ENCODE measurements at regions not wholly inside any gene's neighbourhood (a gene's known extent, or its start where the extent isn't known, plus 50 kb on each side); places are given as distances from the start of the nearest gene placed in this dataset.

DNA sequence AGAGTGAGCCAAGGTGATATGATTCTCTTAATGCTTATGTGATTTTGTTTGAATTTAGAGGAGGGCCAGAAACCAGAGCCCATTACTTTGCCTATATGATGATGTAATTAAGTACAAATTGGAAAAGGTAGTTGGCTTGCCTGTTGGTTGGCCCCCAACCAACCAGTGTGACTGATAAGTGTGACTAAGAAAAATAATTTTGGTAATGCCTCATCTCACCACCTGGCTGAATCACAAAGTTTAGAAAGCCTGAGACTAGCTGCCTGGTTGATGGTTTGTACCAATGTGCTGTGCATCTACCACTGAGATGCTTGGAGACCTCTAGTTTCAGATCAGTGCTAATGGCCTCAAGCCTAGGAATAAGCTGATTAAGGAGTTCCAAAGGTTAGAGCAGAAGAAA is 338.7 kb downstream of the CDH2 start:
- DNase-seq (ENCODE audit: low read depth in 4 of 4, low spot score in 3 of 4): no peak

DNA sequence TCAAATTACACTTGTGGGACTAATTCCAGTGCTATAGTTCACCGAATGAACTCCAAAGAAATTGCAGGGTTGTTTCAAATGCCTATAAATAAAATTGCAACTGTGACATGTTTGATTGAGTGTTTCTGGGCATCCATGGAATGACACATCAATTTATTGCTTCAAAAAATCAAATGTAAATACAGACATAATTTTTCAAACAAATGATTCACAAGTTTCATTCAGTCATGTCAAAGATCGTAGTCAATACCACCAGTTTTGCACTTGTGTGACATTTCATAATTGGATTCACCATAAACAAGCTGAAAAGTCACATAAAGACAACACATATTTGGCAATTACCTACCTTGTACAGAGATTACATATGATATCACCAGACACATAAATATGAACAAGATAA is 350.8 kb downstream of the CDH2 start:
- DNase-seq (ENCODE audit: low read depth in 4 of 4, low spot score in 3 of 4): no peak

DNA sequence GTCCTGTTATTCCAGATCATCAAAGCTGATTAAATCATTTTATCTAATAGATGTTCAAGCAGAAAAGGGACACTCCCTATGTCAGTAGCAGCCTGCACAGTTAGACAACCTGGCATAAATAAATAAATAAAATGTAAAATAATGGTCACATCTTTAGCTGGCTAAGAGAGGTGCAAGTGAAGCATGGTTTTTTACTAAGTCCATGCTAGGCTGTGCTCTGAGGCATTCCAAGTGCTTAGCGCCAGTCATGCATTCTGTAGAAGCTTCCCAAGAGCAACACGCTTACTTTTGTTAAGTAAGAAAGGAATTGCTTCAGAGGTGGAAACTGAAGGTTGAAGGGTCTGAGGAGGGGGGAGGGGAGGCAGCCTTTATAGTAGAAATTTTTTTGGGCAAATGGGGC is 351.2 kb downstream of the CDH2 start:
- DNase-seq (ENCODE audit: low read depth in 4 of 4, low spot score in 3 of 4): no peak

DNA sequence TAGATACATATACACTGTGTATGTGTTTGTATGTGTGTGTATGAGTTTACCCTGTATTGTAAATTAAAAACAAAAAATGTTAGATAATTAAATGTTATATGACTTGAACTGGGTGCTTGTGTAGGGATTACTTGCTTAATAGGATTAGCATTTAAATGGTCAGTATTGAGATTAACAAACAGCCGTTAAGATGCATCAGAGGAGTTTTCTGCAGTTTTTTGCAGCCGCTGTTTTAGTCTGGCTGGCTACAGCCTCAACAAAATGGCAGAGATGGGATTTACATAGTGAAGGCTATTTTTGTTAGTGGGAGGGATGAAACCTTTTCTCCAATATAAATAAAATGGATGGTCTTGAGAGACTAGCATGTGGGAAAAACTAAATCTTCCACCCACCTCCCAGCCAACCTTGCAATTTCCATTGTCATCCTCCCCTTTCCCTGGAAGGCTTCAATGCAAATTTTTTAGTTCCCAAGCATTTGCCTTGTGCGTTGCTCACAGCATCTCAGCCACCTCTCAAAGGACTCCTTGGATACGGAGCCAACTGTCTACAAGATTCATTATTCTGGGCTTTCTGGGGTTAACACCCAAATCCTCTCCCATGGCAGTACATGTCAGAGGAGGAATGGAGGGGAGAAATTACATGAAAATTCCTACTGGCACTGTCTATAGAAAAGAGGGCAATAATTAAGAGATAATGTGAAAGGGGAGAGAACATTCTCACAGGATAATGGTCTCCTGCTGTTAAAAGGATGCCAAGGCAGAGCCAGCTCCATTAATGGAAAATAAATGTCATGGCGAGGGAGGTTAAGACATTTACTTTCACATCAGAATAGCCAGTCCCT is 351.9 kb downstream of the CDH2 start:
- DNase-seq (ENCODE audit: low read depth in 4 of 4, low spot score in 3 of 4): no peak

DNA sequence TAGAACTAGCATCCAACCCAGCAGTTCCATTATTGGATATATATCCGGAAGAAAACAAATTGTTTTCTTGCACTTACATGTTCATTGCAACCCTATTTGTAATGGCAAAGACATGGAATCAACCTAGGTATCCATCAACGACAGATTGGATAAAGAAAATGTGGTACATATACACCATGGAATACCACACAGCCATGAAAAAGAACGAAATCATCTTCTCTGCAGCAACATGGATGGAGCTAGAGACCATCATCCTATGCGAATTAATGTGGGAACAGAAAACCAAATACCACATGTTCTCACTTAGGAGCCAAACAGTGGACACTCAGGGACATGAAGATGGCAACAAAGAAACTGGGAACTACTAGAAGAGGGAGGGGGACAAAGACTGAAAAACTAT is 352.7 kb downstream of the CDH2 start:
- DNase-seq (ENCODE audit: low read depth in 4 of 4, low spot score in 3 of 4): no peak

DNA sequence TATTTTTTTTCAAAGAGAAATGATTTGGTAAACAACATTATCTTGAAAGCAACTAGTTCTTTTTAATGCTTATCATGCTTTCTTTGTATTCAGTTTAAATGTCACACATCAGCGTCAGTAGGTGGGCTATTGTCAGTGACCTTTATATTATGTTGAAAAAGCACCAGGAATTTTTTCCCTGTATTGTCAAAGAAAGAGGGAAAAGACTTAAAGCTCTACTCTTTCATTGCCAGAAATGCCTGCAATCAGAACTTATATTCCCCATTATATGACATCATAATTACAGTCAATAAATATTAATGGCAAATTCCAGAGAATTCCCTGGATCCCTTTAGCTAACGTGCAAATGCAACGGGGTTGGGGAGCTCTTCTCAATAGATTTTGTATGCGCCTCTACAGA is 353.9 kb downstream of the CDH2 start:
- no peak for DNase-seq (ENCODE audit: low read depth in 4 of 4, low spot score in 3 of 4)

DNA sequence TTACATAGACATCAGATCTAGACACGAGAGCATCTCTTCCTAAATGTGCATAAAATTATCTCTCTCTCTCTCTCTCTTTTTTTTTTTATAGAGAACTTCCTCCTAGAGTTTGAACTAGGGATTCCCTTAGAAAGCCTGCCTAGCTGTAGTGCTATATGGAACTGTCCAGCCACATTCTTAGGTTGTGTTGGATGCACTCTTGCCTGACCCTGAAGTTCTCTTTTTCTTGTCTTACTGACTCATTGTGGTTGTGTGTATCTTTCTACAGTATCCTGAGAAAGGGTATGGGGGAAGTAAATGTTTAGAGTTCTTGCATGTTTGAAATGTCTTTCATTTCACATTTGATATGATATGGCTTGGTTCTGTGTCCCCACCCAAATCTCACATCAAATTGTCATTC is 368.2 kb downstream of the CDH2 start:
- DNase-seq (ENCODE audit: low read depth in 4 of 4, low spot score in 3 of 4): no peak

DNA sequence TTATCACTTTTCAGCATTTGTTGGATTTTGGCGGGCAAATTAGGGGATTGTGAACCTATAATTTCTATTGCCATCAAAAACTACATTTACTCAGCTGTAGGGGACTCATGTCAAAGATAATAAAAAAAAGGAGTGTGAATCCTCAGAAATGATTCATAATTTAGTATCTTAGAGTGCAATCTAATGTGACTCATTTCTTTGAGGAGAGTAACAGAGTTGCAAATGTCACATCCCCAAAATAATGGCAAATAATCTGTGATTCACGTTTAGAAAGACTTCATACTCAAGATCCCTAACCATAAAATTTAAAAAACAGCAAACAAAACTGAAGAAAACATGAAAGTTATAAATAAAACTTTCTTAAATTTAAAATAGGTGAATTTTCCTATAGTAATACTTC is 373.0 kb downstream of the CDH2 start:
- no peak for DNase-seq (ENCODE audit: low read depth in 4 of 4, low spot score in 3 of 4)

DNA sequence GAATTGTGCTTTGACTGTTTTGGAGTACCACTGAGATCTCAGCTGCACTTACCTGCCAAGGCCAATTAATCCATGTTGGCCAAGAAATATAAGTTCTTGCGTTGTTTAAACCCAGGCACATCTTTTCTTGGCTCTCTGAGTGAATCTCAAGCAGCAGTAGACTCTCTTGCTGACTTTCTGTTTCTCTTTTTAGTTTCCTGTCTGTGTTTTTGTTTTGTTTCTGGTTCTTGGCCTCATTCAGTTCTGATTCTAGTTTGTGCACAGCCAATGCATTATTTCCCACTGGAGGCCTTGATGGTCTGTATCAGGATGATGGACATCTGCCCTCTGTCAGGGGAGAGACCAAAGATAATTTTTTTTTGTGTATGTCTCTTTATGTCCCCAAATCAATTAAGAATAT is 379.4 kb downstream of the CDH2 start:
- no peak for DNase-seq (ENCODE audit: low read depth in 4 of 4, low spot score in 3 of 4)

DNA sequence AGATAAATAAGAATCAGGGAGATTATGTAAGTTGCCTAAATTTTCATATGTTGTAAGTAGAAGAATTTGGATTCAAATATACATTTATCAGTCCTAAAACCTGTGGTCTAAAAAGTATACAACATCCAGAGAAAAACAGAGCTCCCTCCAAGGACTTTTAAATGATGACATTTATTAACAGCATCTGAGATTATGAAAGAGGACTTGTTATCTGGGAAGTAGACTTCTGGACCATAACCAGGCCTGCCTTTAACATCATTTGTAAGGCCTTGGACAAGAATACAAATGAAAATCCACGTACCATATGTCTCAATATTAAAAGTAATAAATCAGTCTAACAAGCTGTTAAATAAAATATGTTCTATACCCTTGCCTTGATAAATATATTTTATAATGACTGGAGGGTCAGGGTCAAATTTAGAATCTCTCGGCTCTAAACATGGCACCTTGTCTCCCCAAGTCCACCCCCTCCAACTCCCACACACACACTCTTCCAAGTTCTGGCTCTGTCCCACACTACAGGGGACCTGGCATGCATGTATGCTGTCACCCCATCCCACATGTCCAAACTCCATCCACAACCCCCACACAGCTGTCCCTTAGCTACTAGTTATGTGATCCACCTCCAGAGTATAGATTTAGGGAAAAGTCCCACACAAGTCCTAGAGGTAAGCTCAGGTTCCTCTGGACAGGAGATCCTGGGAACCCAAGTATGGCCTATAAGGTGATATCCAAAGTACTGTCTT is 382.6 kb downstream of the CDH2 start:
- DNase-seq (ENCODE audit: low read depth in 4 of 4, low spot score in 3 of 4): no peak

DNA sequence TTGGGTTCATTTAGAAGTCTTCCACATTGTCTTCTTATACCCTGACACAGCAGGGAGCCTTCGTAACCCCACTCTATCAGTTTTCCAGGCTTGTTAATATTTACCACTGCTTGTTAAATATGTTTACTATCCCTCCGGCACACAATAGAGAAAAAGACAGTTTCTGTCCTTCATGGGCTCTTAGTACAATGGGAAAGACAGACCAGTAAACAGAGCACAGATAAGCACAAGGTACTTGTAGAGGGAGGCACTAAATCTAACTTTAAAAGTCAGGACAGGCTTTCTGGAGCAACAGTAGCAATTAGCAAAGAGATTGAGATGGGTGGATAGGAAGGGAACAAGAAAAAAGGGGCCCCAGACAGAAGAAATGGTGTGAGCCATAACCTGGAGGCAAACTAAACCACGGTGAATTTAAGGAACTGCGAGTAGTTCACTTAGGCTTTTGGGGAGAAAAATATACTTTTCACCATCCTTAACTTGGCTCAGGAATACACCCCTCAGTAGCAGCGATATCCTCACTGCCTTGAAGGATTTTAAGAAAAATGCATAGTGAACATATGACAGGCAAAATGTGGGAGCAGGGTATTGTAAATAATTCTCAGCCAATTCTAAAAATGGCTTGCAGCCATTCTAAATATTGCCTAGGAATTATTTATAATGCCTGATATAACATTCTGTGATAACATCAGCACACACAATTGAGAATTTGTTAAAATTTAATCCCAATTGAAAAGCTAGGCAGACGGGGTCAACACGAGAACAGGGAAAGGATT is 383.7 kb downstream of the CDH2 start:
- DNase-seq (ENCODE audit: low read depth in 4 of 4, low spot score in 3 of 4): no peak

DNA sequence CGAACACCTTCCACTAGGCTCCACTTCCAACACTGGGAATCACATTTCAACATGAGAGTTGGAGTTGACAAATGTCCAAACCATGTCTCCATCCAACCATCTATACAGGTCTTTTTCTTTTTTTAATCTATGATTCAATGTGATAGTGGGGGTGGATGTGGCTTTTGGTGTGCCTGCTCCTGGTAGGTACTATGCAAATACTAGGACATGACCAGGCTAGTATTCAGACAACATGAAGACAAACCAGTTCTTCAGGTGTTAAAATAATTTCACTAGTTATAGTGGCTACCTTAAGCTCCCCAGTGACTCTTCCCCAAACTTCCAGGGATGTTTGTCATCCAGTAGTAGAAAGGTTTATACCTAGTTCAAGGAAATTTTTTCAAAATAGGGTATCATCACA is 387.5 kb downstream of the CDH2 start:
- no peak for DNase-seq (ENCODE audit: low read depth in 4 of 4, low spot score in 3 of 4)

DNA sequence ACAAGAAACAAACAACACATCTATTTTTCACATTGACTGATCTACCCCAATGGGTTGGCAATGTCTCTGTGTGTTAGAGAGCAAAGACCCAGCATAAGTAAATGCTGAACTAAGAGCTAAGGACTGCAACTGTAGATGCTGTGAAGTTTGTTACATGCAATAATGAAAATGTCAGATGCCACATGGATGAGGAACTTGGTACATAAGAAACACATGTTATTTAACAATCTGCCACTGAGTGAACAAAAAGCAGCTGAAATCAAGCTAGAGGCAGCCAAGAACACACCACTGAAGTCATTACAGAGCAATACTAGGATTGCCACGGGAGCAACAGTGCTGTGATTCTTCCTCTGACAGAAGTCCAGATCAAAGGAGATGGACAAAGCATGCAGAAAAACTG is 389.4 kb downstream of the CDH2 start:
- no peak for DNase-seq (ENCODE audit: low read depth in 4 of 4, low spot score in 3 of 4)

DNA sequence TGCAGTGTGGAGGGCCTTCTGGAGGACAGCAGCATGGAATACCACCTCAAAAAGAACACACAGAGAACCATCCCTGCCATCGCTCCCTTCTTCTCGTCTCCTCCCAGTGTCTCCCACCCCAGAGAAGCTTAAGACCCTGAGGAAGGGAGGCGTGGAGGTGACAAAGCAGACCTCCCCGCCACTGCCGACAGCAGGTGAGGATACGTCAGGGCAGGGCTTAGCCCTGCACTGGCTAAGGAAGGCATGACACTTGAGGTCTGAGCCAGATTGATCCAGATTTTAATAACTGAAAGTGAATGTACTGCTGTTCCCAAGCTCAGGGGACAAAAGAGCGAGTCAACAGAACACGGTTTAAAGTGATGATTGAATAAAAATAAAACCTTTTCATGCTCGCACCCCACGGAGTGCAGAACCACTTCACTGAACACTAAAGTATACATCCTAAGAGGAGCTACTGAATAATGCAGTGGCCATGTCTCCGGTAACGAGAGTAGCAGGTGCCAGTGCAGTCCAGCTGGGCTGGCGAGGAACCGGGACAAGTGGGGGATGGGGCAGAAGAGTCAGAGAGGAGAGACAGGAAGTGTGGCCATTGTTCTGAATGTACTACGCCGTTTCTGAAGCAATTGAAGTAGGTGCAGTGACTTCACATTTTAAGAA is 391.0 kb downstream of the CDH2 start:
- no peak for DNase-seq (ENCODE audit: low read depth in 4 of 4, low spot score in 3 of 4)

DNA sequence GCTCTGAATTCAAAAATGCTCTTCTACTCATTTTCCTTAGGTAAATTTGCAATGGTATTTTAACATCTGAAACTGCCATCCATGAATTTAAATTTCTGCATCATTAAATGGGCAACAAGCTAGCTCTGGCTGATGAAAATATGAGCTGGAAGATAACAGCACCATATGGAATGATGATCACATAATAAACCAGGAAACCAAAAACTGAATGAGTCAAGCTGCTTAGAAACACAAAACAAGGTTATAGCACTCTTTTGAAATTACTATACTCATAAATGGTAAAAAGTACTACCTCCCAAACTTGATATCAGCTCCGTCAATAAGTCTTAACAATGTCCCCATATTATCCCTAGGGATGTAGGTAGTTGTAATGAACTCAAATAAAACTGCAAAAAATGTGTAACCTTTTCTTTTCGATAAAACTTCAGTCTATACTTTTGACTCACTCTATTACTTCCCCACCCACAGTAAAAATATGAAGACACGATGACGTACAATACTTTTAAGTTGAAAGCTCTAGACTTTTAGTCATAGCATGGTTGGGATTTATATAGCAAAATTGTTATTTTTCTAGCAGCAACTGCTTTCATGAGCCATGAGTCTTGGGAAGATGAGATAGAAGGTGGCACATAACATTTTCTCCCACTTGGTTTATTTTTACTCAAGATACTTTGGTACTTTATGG is 396.7 kb downstream of the CDH2 start:
- DNase-seq (ENCODE audit: low read depth in 4 of 4, low spot score in 3 of 4): no peak

DNA sequence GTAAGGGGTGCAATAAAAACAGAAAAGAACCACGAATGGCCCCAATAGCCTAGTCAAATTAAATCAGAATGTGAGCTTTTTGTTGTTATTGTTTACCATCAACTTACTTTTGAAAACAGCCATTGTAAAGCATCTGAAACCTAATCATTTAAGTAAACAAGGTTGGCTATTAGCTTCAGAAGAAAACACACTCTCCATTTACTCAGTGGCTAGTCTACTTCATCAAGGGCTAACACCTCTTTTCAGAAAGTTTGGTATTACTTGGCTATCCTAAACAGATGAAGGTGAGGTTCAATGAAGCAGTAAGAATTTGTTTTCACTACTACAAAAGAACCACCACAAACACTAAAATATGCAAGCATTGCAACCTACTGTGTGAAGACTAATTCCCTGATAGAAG is 398.0 kb downstream of the CDH2 start:
- DNase-seq (ENCODE audit: low read depth in 4 of 4, low spot score in 3 of 4): no peak

DNA sequence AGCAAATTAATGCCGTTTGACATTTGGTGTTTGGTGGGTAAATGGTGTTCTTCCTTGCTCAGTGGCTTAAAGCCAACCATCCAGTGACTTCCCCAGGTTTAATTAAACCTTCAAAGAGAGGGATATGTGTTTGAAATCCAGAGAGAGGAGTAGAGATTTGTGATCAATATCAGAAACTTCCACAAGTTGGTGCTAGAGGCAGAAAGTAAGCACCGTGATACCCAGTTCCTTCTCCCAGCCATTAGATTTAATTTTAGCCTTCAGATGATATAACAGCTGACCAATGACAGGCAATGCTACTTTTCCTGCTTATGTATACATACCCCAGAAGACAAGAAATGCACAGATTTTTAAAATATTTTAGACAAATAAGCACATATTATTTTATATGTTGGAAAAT is 398.5 kb downstream of the CDH2 start:
- DNase-seq (ENCODE audit: low read depth in 4 of 4, low spot score in 3 of 4): no peak

DNA sequence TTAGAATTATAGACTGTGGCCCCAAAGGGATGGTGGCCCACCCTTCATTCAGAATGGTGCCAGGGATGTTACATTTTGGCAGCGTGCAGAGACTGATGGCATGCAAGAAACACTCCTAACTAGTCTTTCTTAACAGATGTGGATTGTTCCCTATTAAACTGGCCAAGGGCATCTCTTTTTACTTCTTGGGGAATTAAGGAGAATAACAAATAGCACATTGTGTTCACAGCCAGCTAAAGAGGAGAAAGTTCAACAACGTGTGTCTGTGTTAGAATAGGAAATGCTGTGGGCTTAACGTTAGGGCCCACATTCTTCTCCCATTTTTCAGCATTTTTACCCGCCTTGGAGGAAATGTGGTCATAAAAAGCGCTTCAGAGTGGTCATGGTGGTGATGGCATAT is 404.8 kb downstream of the CDH2 start:
- DNase-seq (ENCODE audit: low read depth in 4 of 4, low spot score in 3 of 4): no peak

DNA sequence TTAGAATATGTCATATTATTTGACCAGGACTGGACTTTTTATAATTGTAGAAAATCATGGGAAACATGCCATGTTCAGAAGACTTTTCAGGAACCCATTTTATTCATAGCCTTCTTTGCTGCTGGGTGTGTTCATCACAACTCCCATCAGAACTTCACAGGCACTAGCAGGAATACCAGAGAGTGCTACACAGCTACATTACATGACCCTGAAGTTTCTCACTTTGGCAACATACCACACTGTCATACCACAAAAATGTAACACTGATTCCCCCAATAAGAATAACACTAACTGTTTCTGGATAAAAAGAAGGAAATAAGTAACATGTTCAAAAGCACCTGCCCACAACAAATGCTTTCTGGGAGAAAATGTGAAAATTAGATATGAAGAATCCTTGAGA is 405.4 kb downstream of the CDH2 start:
- no peak for DNase-seq (ENCODE audit: low read depth in 4 of 4, low spot score in 3 of 4)

DNA sequence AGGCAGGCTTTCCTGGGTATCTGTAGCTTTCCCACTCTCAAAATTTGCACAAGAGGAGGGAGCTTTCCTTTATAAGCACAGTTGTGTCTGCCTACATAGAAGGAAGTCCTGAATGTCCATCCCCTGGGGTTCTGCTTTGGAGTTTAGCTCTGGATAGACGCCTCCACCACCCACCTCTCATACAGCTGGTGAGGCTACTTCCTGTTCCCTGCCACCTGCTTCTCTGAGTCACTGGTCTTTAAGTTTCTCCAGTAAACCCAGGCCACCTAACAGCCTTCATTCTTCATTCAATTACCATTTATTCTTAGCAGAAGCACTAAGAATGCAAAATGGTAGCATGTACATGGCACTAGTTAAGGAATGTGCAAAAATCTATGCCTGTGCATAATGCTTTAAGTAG is 407.8 kb downstream of the CDH2 start:
- DNase-seq (ENCODE audit: low read depth in 4 of 4, low spot score in 3 of 4): no peak

DNA sequence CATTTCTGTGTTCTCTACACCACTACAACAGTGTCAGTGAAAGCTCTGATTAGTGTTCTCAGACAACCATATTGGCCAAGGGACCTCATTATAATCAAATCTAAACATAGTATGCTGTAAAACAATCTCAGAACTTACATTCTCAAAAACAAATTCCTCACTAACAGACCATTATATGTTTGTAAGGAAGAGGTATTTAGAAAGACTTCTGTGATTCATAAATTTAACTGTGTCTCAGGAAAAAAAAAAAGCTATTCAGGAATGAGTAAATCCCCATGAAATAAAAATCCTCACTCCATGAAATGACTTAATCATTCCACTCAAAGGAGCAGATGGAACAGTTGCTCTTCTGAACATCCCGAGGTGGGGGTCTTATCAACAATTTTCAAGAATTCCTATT is 413.0 kb downstream of the CDH2 start:
- no peak for DNase-seq (ENCODE audit: low read depth in 4 of 4, low spot score in 3 of 4)

All from left renal pelvis (tissue), 4 donors.